Stomach smooth muscle (tissue), 2 donors: ENCODE measurements at regions not wholly inside any gene's neighbourhood (a gene's known extent, or its start where the extent isn't known, plus 50 kb on each side); places are given as distances from the start of the nearest gene placed in this dataset.

Experiments used
- H3K27ac ChIP-seq: one replicate; pipeline ENCODE4 v1.7.0; 2013; ENCODE audit warnings: mild to moderate bottlenecking, low read length, inconsistent platforms
- H3K27me3 ChIP-seq, 2 donors: one replicate each; pipeline ENCODE4 v1.7.0; 2013; ENCODE audit warnings: low read length in 2 of 2; ENCODE audit not compliant: insufficient read depth in 2 of 2, control insufficient read depth in 1 of 2
- H3K36me3 ChIP-seq, 2 donors: one replicate each; pipeline ENCODE4 v1.7.0; 2013; ENCODE audit warnings: low read length in 2 of 2; ENCODE audit not compliant: control insufficient read depth in 2 of 2, insufficient read depth in 2 of 2
- H3K4me1 ChIP-seq: one replicate; pipeline ENCODE4 v1.7.0; 2013; ENCODE audit warnings: low read length; ENCODE audit not compliant: control insufficient read depth, insufficient read depth
- H3K4me3 ChIP-seq, 2 donors: one replicate each; pipeline ENCODE4 v1.7.0; 2013; ENCODE audit warnings: low read length in 2 of 2
- H3K9ac ChIP-seq, 2 donors: one replicate each; pipeline ENCODE4 v1.7.0; 2013; ENCODE audit warnings: low read length in 2 of 2, mild to moderate bottlenecking in 1 of 2
- H3K9me3 ChIP-seq, 2 donors: one replicate each; pipeline ENCODE4 v1.7.0; 2013; ENCODE audit warnings: low read length in 2 of 2; ENCODE audit not compliant: control insufficient read depth in 2 of 2
- donor health status: healthy.
- donor health status: Pancreatic carcinoma.

GRCh38 chr13:71339736-71340135 is 527.3 kb downstream of the DACH1 start:
- Histone ChIP-seq H3K9me3 (no peaks in the 10 kb centered on the region), H3K27me3 (no peaks in the 10 kb centered on the region), H3K9ac (no peak overlapping the region), H3K36me3 (no peaks in the 10 kb centered on the region), H3K27ac (no peak overlapping the region), H3K4me1 (no peaks in the 10 kb centered on the region), H3K4me3 (no peak overlapping the region)

GRCh38 chr13:71339005-71339404 is 528.0 kb downstream of the DACH1 start:
- Histone ChIP-seq H3K27ac (no peak overlapping the region), H3K9me3 (no peaks in the 10 kb centered on the region), H3K9ac (no peak overlapping the region), H3K4me3 (no peak overlapping the region), H3K36me3 (no peaks in the 10 kb centered on the region), H3K4me1 (no peaks in the 10 kb centered on the region), H3K27me3 (no peaks in the 10 kb centered on the region)

- H3K9me3 ChIP-seq, result no peaks in the 10 kb centered on the region
- no peak overlapping the region for H3K4me3 ChIP-seq
- H3K9ac ChIP-seq, result no peak overlapping the region
- H3K36me3 ChIP-seq, result no peaks in the 10 kb centered on the region
- no peak overlapping the region for H3K27ac ChIP-seq
- no peaks in the 10 kb centered on the region for H3K27me3 ChIP-seq
- no peaks in the 10 kb centered on the region for H3K4me1 ChIP-seq
Measured at GRCh38 chr13:71338070-71338469, 528.9 kb downstream of the DACH1 start.

- Histone ChIP-seq H3K27me3 (no peaks in the 10 kb centered on the region), H3K9me3 (no peaks in the 10 kb centered on the region), H3K9ac (no peak overlapping the region)
Measured at GRCh38 chr13:71327266-71327665, 539.7 kb downstream of the DACH1 start.

DNA sequence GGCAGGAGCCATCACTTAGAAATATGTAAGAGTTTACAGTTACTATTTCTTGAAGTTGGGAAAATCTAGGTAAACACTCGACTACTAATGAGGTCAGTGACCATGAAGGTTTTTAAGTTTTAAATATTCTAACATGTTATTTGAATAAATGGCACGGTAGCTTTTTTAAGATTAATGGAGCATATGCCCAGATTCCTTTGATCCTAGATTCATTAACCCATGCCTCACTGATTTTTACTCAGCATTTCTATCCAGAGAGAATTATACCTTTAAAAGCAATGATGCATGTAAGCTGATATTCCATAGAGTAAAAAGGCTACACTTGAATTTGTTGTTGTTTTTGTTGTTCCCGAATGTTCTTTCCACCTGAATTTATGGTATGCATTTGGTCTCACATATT is 541.4 kb downstream of the DACH1 start:
- no peaks in the 10 kb centered on the region for H3K4me1 ChIP-seq
- H3K9ac ChIP-seq, result no peak overlapping the region
- no peaks in the 10 kb centered on the region for H3K36me3 ChIP-seq
- no peaks in the 10 kb centered on the region for H3K27me3 ChIP-seq
- no peak overlapping the region for H3K27ac ChIP-seq
- no peak overlapping the region for H3K4me3 ChIP-seq
- H3K9me3 ChIP-seq, result no peaks in the 10 kb centered on the region

More at GRCh38 chr13:71327266-71327665, 539.7 kb downstream of the DACH1 start:
- H3K4me1 ChIP-seq, result no peaks in the 10 kb centered on the region
- no peak overlapping the region for H3K27ac ChIP-seq
- H3K4me3 ChIP-seq, result no peak overlapping the region
- H3K36me3 ChIP-seq, result no peaks in the 10 kb centered on the region

GRCh38 chr13:71323266-71323665 is 543.7 kb downstream of the DACH1 start:
- H3K9ac ChIP-seq, result no peak overlapping the region
- no peaks in the 10 kb centered on the region for H3K4me1 ChIP-seq
- no peak overlapping the region for H3K4me3 ChIP-seq
- H3K27me3 ChIP-seq, result no peaks in the 10 kb centered on the region
- no peaks in the 10 kb centered on the region for H3K9me3 ChIP-seq
- no peak overlapping the region for H3K27ac ChIP-seq
- no peaks in the 10 kb centered on the region for H3K36me3 ChIP-seq

DNA sequence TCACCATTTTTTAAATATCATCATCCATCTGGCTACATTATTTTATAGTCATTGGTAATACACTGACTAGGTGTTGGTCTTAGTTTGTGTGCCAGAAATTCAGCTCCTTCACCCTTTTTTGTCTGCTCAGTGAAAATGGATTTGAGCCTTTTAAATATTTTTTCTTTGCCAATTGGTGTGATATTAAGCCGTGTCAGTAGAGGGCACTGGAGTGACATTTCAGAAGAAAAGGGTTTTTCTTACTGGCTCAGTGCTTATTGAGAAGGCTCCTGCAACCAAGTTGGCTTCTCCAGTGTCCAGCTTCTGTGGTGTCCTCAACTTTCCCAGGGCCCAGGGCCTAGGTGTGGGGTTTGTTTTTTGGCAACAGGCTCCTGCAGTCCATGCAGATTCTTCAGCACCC is 546.6 kb downstream of the DACH1 start:
- Histone ChIP-seq H3K4me1 (no peaks in the 10 kb centered on the region), H3K27ac (no peak overlapping the region), H3K27me3 (no peaks in the 10 kb centered on the region), H3K9ac (no peak overlapping the region), H3K9me3 (no peaks in the 10 kb centered on the region), H3K36me3 (no peaks in the 10 kb centered on the region), H3K4me3 (no peak overlapping the region)

- no peak overlapping the region for H3K4me3 ChIP-seq
- H3K27ac ChIP-seq, result no peak overlapping the region
- no peaks in the 10 kb centered on the region for H3K4me1 ChIP-seq
- no peak overlapping the region for H3K9ac ChIP-seq
- H3K27me3 ChIP-seq, result no peaks in the 10 kb centered on the region
- H3K36me3 ChIP-seq, result no peaks in the 10 kb centered on the region
- H3K9me3 ChIP-seq, result no peaks in the 10 kb centered on the region
Measured at GRCh38 chr13:71316792-71317363, 550.1 kb downstream of the DACH1 start.

- Histone ChIP-seq H3K27me3 (no peaks in the 10 kb centered on the region), H3K9ac (no peak overlapping the region), H3K36me3 (no peaks in the 10 kb centered on the region), H3K4me1 (no peaks in the 10 kb centered on the region), H3K4me3 (no peak overlapping the region), H3K27ac (no peak overlapping the region), H3K9me3 (no peaks in the 10 kb centered on the region)
Measured at GRCh38 chr13:71312923-71313322, 554.1 kb downstream of the DACH1 start.

DNA sequence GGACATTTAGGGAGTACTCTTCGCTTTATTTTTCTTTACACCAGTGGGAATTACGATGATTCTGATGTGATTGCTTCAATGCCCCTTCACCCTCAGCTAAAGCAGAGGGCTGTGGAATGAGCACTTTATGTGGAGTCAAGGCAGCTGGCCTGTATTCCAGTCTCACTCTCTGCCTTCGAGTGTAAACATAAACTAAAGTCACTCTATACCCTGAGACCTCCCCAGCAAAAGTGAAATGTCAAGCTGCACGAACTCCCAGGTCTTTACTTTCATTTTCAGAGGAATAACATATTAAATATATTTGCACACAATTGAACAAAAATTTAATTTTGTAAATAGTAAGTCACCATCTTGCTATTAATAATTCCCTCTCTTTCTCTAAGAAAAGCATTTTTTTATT is 557.1 kb downstream of the DACH1 start:
- H3K4me1 ChIP-seq, result no peaks in the 10 kb centered on the region
- H3K27me3 ChIP-seq, result no peaks in the 10 kb centered on the region
- H3K9ac ChIP-seq, result no peak overlapping the region
- no peaks in the 10 kb centered on the region for H3K36me3 ChIP-seq
- H3K4me3 ChIP-seq, result no peak overlapping the region
- H3K27ac ChIP-seq, result no peak overlapping the region
- no peaks in the 10 kb centered on the region for H3K9me3 ChIP-seq

DNA sequence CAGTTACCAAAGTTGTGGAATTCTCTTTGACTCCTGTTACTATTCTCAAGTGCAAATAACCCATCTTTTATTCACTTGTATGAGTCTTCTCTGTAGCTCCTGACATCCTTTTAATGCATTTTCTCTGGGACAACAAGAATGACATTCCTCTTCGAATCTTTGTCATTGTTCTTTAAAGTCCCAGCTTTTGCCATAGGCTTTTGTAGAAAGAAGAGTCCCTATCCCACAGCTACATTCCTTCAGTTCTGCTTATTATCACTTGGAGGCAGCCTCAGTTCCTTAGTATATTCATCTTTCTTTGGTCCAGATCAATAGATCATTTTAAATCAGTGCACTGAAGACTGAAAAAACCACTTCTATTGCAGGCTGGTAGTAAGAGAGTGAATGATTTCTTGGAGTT is 560.2 kb downstream of the DACH1 start:
- H3K36me3 ChIP-seq, result no peaks in the 10 kb centered on the region
- no peaks in the 10 kb centered on the region for H3K27me3 ChIP-seq
- H3K4me3 ChIP-seq, result no peak overlapping the region
- no peak overlapping the region for H3K27ac ChIP-seq
- H3K9me3 ChIP-seq, result no peaks in the 10 kb centered on the region
- no peaks in the 10 kb centered on the region for H3K4me1 ChIP-seq
- no peak overlapping the region for H3K9ac ChIP-seq
